Natural killer cell (primary cell): ENCODE measurements at regions not wholly inside any gene's neighbourhood (a gene's known extent, or its start where the extent isn't known, plus 50 kb on each side); places are given as distances from the start of the nearest gene placed in this dataset.
A peak's percentile ranks its signal among the peaks of the same experiment; 100 is the strongest.

ENCODE experiments used
- ATAC-seq, 3 donors: fragments of 150-1000 bp in 2 of 3; fragments of 200-7000 bp in 1 of 3; cut with Tn5 transposase; 1 replicate in 1 of 3; 2 replicates in 2 of 3; pipeline ENCODE4 v1.10.0; 2021; ENCODE audit warnings: mild to moderate bottlenecking in 2 of 3, moderate library complexity in 2 of 3
- DNase-seq, 2 donors: peaks; one replicate each; pipeline versions ENCODE4 v3.0.0 to v3.0.0-alpha.2; 2013 to 2021; ENCODE audit warnings: mixed read lengths in 1 of 2
- H3K27ac ChIP-seq: one replicate; pipeline ENCODE4 v1.5.1; 2013; ENCODE audit warnings: mild to moderate bottlenecking, low read length
- H3K27me3 ChIP-seq: one replicate; pipeline ENCODE4 v1.6.1; 2013; ENCODE audit warnings: low read length; ENCODE audit not compliant: control insufficient read depth, insufficient read depth
- H3K36me3 ChIP-seq: one replicate; pipeline ENCODE4 v1.6.1; 2013; ENCODE audit warnings: low read length; ENCODE audit not compliant: control insufficient read depth, insufficient read depth
- H3K4me1 ChIP-seq: one replicate; pipeline ENCODE4 v1.6.1; 2013; ENCODE audit warnings: low read length; ENCODE audit not compliant: control insufficient read depth, insufficient read depth
- H3K4me3 ChIP-seq: one replicate; pipeline ENCODE4 v1.5.1; 2013; ENCODE audit warnings: low read length
- H3K9me3 ChIP-seq: one replicate; pipeline ENCODE4 v1.6.1; 2013; ENCODE audit warnings: low read length; ENCODE audit not compliant: control insufficient read depth, insufficient read depth
- H3K27ac Mint-ChIP-seq, 2 donors: one replicate each; pipeline ENCODE4 v1.8.0; 2022; ENCODE audit warnings: mild to moderate bottlenecking in 2 of 2, mixed read lengths in 2 of 2, moderate library complexity in 1 of 2
- H3K27me3 Mint-ChIP-seq, 2 donors: one replicate each; pipeline ENCODE4 v1.8.0; 2022; ENCODE audit warnings: low read depth in 2 of 2, mixed read lengths in 2 of 2
- H3K36me3 Mint-ChIP-seq: one replicate; pipeline ENCODE4 v1.8.0; 2022; ENCODE audit warnings: mixed read lengths
- H3K4me1 Mint-ChIP-seq, 2 donors: one replicate each; pipeline ENCODE4 v1.8.0; 2022; ENCODE audit warnings: mixed read lengths in 2 of 2
- H3K4me3 Mint-ChIP-seq: one replicate; pipeline ENCODE4 v1.8.0; 2022; ENCODE audit warnings: mild to moderate bottlenecking, moderate library complexity, mixed read lengths
- H3K9me3 Mint-ChIP-seq, 2 donors: one replicate each; pipeline ENCODE4 v1.8.0; 2022; ENCODE audit warnings: mixed read lengths in 2 of 2
- WGBS: methylation state at CpG from one replicate; pipeline ENCODE4 v1.1.7; 2013; ENCODE audit warnings: missing lambda C conversion rate; ENCODE audit not compliant: insufficient coverage; 5-methylcytosine and 5-hydroxymethylcytosine counted together
- intact Hi-C: fragments of 100-400 bp; cut with micrococcal nuclease; formaldehyde crosslinking; loops from one replicate; pipeline ENCODE4 v1.14.2; 2022
- TF ChIP-seq, protein P1 (sequence below): fragments of 200-600 bp; IDR thresholded peaks from one replicate; pipeline ENCODE4 v1.8.0; 2022; ENCODE audit warnings: antibody characterized with exemption

DNA sequence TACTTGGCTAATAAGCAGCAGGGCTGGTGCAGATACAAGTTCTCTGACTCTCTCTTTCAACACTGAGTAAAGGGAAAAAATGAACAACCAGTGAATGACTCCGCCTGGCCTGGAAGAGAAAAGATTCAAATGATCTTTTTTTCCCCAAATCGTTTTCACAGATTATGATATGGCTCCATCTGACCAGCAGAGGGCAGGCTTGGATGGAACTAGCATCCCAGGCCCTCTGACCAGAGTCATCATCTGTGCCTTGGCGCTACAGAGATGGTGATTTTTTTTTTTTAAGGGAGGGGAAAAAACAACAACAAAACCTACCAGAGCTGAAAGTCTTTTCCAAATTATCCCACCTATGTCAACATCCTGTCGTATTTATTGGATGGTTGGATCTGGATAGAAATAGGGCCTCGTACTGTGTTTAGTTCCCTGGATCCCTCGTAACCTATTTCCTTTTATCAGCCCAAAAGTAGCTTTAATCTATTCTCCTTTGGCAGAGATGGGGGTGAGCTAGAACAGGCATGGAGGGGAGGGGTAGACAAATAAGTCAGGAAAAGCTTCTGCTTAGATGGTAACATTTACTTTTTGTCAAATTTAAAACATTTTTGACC, 69.7 kb downstream of the PRSS23 start:
- peak; percentile 68 to 84 (median 72) for ATAC-seq
- H3K36me3 ChIP-seq, result no peaks in the 10 kb centered on the region
- no peak overlapping the region for H3K27ac ChIP-seq
- intact Hi-C loops, result loop anchor here (1.0 to 5.0 kb wide), 3 partner anchors 49 to 547 kb away; no protein-coding TSS in a partner anchor
- no peaks in the 10 kb centered on the region for H3K27me3 ChIP-seq
- no peak overlapping the region for H3K4me3 Mint-ChIP-seq
- no peaks in the 10 kb centered on the region for H3K36me3 Mint-ChIP-seq
- no peaks in the 10 kb centered on the region for H3K4me1 ChIP-seq
- DNase-seq, result peak; percentile 22 to 57
- no peak overlapping the region for H3K4me3 ChIP-seq
- no peaks in the 10 kb centered on the region for H3K4me1 Mint-ChIP-seq
- 33% methylated on average over 2 of the region's 6 CpGs for WGBS
- TF ChIP-seq, protein P1, sequence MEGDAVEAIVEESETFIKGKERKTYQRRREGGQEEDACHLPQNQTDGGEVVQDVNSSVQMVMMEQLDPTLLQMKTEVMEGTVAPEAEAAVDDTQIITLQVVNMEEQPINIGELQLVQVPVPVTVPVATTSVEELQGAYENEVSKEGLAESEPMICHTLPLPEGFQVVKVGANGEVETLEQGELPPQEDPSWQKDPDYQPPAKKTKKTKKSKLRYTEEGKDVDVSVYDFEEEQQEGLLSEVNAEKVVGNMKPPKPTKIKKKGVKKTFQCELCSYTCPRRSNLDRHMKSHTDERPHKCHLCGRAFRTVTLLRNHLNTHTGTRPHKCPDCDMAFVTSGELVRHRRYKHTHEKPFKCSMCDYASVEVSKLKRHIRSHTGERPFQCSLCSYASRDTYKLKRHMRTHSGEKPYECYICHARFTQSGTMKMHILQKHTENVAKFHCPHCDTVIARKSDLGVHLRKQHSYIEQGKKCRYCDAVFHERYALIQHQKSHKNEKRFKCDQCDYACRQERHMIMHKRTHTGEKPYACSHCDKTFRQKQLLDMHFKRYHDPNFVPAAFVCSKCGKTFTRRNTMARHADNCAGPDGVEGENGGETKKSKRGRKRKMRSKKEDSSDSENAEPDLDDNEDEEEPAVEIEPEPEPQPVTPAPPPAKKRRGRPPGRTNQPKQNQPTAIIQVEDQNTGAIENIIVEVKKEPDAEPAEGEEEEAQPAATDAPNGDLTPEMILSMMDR, result peak; percentile 75
- H3K27ac Mint-ChIP-seq, result no peak overlapping the region
- no peaks in the 10 kb centered on the region for H3K9me3 Mint-ChIP-seq
- H3K27me3 Mint-ChIP-seq, result no peaks in the 10 kb centered on the region
- no peaks in the 10 kb centered on the region for H3K9me3 ChIP-seq

DNA sequence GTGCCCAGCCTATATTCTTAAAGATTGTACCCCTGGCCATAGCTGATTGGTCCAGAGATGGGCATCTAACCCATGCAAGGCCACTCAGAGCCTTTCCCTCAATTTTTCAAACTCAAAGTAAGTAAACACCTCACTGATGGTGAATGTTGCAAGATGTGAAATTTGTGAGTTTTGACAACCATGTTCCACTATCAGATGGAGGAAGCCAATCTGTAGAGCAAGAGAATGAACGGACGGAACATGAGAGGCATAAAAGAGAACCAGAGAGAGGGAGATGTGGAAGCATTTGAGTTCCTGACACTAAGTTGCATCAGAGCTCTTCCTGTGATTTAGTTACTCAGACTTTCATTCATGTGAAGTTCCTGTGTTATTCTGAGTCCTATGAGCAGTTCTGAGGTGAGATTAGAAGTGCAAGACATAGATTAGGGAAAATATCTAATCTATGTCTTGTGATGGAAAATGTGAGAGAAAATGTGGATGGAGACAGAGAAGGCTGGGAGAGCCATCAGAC, 73.3 kb downstream of the PRSS23 start:
- no peak overlapping the region for H3K4me3 ChIP-seq
- H3K27ac ChIP-seq, result no peak overlapping the region
- no peaks in the 10 kb centered on the region for H3K27me3 ChIP-seq
- H3K27me3 Mint-ChIP-seq, result no peaks in the 10 kb centered on the region
- H3K9me3 ChIP-seq, result no peaks in the 10 kb centered on the region
- intact Hi-C loops, result loop anchor here (5.0 kb wide), 1 partner anchor 544 kb away; no protein-coding TSS in a partner anchor
- H3K4me1 ChIP-seq, result no peaks in the 10 kb centered on the region
- WGBS, result 87% methylated on average over 2 of the region's 2 CpGs
- no peaks in the 10 kb centered on the region for H3K4me1 Mint-ChIP-seq
- no peaks in the 10 kb centered on the region for H3K9me3 Mint-ChIP-seq
- ATAC-seq (no peak), DNase-seq (no peak)
- H3K27ac Mint-ChIP-seq, result no peak overlapping the region
- H3K36me3 ChIP-seq, result no peaks in the 10 kb centered on the region
- no peak overlapping the region for H3K4me3 Mint-ChIP-seq
- TF ChIP-seq, protein P1, result no peak
- no peaks in the 10 kb centered on the region for H3K36me3 Mint-ChIP-seq

DNA sequence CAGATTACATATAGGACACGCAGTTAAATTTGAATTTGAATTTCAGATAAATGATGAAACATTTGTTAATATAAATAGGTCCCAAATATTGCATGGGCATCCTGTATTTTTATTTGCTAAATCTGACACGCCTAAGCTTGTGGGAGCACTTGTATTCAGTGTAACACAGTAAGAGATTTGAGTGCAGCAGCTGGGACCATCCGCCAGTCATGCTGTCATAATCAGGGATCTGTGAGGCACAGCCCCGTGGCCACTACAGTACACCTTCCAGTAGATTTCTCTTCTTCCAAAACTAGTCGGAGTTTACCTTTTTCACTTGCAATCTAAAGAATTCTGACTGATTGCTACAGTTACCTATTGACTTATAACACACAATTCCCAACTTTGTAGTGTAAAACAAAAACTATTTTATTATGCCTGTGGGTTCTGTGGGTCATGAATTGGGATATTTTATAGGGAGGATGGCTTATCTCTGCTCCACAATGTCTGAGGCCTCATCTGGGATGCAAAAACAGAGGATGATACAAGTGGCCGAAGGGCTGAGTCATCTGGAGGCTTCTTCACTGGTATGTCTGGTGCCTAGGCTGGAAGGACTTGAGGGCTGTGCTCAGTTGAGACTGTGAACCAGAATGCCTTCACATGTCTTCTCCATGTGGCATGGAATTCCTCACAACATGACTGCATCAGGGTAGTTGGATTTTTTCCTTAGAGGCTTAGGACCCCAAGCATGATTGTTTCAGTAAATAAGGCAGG, 74.1 kb downstream of the PRSS23 start:
- WGBS, result 81% methylated on average over 6 of the region's 6 CpGs
- no peaks in the 10 kb centered on the region for H3K4me1 ChIP-seq
- ATAC-seq, result no peak
- H3K27me3 Mint-ChIP-seq, result no peaks in the 10 kb centered on the region
- intact Hi-C loops, result loop anchor here (5.0 kb wide), 1 partner anchor 543 kb away; no protein-coding TSS in a partner anchor
- no peak for DNase-seq
- no peaks in the 10 kb centered on the region for H3K27me3 ChIP-seq
- no peaks in the 10 kb centered on the region for H3K9me3 Mint-ChIP-seq
- H3K9me3 ChIP-seq, result no peaks in the 10 kb centered on the region
- no peaks in the 10 kb centered on the region for H3K36me3 ChIP-seq
- H3K4me1 Mint-ChIP-seq, result no peaks in the 10 kb centered on the region
- TF ChIP-seq, protein P1, result no peak
- H3K4me3 ChIP-seq, result no peak overlapping the region
- H3K4me3 Mint-ChIP-seq, result no peak overlapping the region
- H3K27ac ChIP-seq, result no peak overlapping the region
- H3K27ac Mint-ChIP-seq, result no peak overlapping the region
- H3K36me3 Mint-ChIP-seq, result no peaks in the 10 kb centered on the region
